ENCODE measurements at regions not wholly inside any gene's neighbourhood (a gene's known extent, or its start where the extent isn't known, plus 50 kb on each side); places are given as distances from the start of the nearest gene placed in this dataset.

DNA sequence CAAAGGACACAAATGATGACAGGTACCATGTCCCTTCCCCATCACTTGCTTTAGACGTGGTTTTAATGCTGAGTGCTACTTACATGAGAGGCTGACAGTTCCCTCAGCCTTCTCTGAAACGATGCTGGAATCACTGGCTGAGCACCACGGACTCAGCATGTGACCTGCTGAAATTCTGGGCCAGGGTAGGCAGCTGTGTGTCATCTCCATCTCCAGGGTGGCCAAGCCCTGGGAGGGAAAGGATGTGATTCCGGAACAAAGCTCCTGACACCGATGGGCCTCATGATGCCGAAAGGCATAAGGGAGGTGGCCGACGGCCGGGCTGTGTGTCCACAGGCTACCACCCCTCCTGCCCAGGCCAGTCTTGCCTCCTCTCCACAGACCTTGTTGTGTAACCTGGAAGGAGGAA is 184.3 kb upstream of the CST7 start:
- no CpG with 5 or more reads among the region's 9 CpGs for WGBS, 2 donors (ENCODE audit: extremely low coverage in 2 of 2, insufficient read length in 2 of 2, insufficient replicate concordance in 1 of 2)
- Histone ChIP-seq H3K9me3 (replicated peaks in 1 of 2; ENCODE audit: control insufficient read depth in 2 of 2, insufficient read depth in 1 of 2, low read depth in 1 of 2, low read length in 2 of 2) (peaks cover 0 to 3% of the 10 kb centered on the region in 2 donors), H2BK15ac (ENCODE audit: low read length) (no peak overlapping the region), H3K14ac (ENCODE audit: low read length) (no peak overlapping the region), H3K4me2 (ENCODE audit: insufficient read depth, low read length, poor library complexity, severe bottlenecking) (no peak overlapping the region), H3K23ac (ENCODE audit: low read depth, low read length, poor library complexity) (no peak overlapping the region), H3K27ac (replicated peaks; ENCODE audit: low read length) (no peak overlapping the region), H3K4me3 (ENCODE audit: low read length in 2 of 2) (no peak overlapping the region), H3K79me1 (ENCODE audit: low read depth, low read length) (peaks cover 1% of the 10 kb centered on the region), H3K27me3 (ENCODE audit: control insufficient read depth in 3 of 3, insufficient read depth in 3 of 3, low read depth in 1 of 3, low read length in 3 of 3) (peaks cover 0 to 4% (median 0%) of the 10 kb centered on the region in 3 experiments), H3K9ac (ENCODE audit: low read depth, low read length, poor library complexity) (no peak overlapping the region), H3K36me3 (replicated peaks in 1 of 2; ENCODE audit: control insufficient read depth in 2 of 2, insufficient read depth in 2 of 2, low read length in 2 of 2) (no peaks in the 10 kb centered on the region), H3K4me1 (ENCODE audit: control insufficient read depth in 2 of 2, insufficient read depth in 1 of 2, low read depth in 1 of 2, low read length in 2 of 2) (peaks cover 0 to 6% of the 10 kb centered on the region in 2 donors), H4K91ac (ENCODE audit: low read depth, low read length, poor library complexity) (no peak overlapping the region), H2BK12ac (ENCODE audit: low read length) (no peak overlapping the region), H2BK5ac (ENCODE audit: low read length) (no peak overlapping the region), H3K4ac (ENCODE audit: low read length) (no peak overlapping the region), H2AFZ (ENCODE audit: low read length) (no peak overlapping the region), H2BK120ac (ENCODE audit: low read depth, low read length) (no peak overlapping the region), H3K18ac (ENCODE audit: low read length) (peak overlapping the region; percentile 67), H4K8ac (ENCODE audit: low read depth, low read length) (no peak overlapping the region), H2AK5ac (ENCODE audit: low read depth, low read length) (no peak overlapping the region)
- DNase-seq (ENCODE audit: low spot score) = no peak

DNA sequence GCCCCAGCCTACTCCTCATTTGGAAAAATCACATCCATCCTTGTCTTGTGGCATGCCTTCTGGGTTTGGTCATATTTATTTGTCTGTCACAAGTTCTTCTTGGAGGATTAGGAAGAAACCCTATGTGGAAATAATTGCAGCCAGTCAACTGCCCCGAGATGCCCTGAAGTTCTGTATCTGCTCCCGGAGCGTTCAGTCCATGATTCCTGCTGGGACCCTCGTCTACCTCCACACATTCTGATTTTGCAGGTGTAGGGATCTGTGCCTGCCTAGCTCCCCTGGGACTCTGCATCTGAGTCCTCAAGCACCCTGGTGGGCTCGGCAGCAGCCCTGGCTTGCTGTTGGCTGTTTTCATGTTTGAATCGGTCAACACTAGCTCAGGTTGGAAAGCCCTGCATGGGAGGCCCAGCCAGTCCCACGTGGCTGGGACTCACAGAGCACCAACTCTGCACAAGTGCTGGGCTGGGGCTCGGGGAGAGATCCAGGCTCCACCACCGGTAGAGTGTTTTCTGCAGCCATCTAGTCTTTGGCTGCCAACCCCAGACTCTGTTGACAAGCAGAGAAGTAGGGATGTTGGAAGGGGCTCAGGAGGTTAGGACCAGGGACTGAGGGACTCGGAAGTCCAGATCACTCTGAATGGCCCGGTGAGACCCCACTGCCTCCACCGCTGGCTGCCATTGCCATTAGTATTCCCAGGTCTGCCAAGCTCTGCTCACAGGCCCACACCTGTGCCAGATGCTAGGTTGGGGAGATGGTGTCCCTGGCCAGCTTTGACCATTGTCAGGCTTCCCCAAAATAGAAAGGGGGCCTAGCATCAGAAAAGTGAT is 183.5 kb upstream of the CST7 start:
- Histone ChIP-seq H3K9ac (ENCODE audit: low read depth, low read length, poor library complexity) (no peak overlapping the region), H3K4me2 (ENCODE audit: insufficient read depth, low read length, poor library complexity, severe bottlenecking) (no peak overlapping the region), H3K4me1 (ENCODE audit: control insufficient read depth in 2 of 2, insufficient read depth in 1 of 2, low read depth in 1 of 2, low read length in 2 of 2) (peaks cover 0 to 6% of the 10 kb centered on the region in 2 donors), H4K8ac (ENCODE audit: low read depth, low read length) (no peak overlapping the region), H2BK120ac (ENCODE audit: low read depth, low read length) (no peak overlapping the region), H3K36me3 (replicated peaks in 1 of 2; ENCODE audit: control insufficient read depth in 2 of 2, insufficient read depth in 2 of 2, low read length in 2 of 2) (no peaks in the 10 kb centered on the region), H3K23ac (ENCODE audit: low read depth, low read length, poor library complexity) (no peak overlapping the region), H3K4me3 (ENCODE audit: low read length in 2 of 2) (no peak overlapping the region), H3K9me3 (replicated peaks in 1 of 2; ENCODE audit: control insufficient read depth in 2 of 2, insufficient read depth in 1 of 2, low read depth in 1 of 2, low read length in 2 of 2) (peaks cover 0 to 3% of the 10 kb centered on the region in 2 donors), H3K27me3 (ENCODE audit: control insufficient read depth in 3 of 3, insufficient read depth in 3 of 3, low read depth in 1 of 3, low read length in 3 of 3) (peaks cover 0 to 4% (median 0%) of the 10 kb centered on the region in 3 experiments), H3K27ac (replicated peaks; ENCODE audit: low read length) (no peak overlapping the region), H2AK5ac (ENCODE audit: low read depth, low read length) (no peak overlapping the region), H2BK15ac (ENCODE audit: low read length) (no peak overlapping the region), H3K79me1 (ENCODE audit: low read depth, low read length) (peaks cover 1% of the 10 kb centered on the region), H2BK5ac (ENCODE audit: low read length) (no peak overlapping the region), H2AFZ (ENCODE audit: low read length) (no peak overlapping the region), H4K91ac (ENCODE audit: low read depth, low read length, poor library complexity) (no peak overlapping the region), H3K14ac (ENCODE audit: low read length) (no peak overlapping the region), H3K18ac (ENCODE audit: low read length) (no peak overlapping the region), H3K4ac (ENCODE audit: low read length) (no peak overlapping the region), H2BK12ac (ENCODE audit: low read length) (no peak overlapping the region)
- no peak for DNase-seq (ENCODE audit: low spot score)
- no CpG with 5 or more reads among the region's 12 CpGs for WGBS, 2 donors (ENCODE audit: extremely low coverage in 2 of 2, insufficient read length in 2 of 2, insufficient replicate concordance in 1 of 2)

DNA sequence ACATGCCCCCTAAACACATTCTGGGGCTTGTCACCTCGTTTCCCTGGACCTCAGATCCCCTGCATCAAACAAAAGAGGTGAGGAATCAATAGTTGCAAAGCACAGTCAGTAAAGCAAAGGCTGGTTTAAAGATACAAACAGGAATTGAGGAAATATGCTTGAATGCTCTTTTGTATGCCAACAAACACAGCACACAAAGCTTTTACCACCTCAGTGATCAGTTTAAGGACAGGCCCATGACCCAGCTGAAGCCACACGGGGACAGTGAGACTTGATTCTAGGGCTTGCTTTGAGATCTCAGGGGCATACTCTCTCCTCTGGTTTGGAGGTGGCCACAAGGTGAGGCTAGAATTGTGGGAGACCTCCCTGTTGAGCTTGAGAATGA is 182.9 kb upstream of the CST7 start:
- H2BK5ac ChIP-seq (ENCODE audit: low read length) = no peak overlapping the region
- H3K36me3 ChIP-seq (replicated peaks in 1 of 2; ENCODE audit: control insufficient read depth in 2 of 2, insufficient read depth in 2 of 2, low read length in 2 of 2) = no peaks in the 10 kb centered on the region
- H3K27ac ChIP-seq (replicated peaks; ENCODE audit: low read length) = no peak overlapping the region
- H2AFZ ChIP-seq (ENCODE audit: low read length) = no peak overlapping the region
- no peak overlapping the region for H2AK5ac ChIP-seq (ENCODE audit: low read depth, low read length)
- no peak overlapping the region for H3K4ac ChIP-seq (ENCODE audit: low read length)
- H3K4me1 ChIP-seq (ENCODE audit: control insufficient read depth in 2 of 2, insufficient read depth in 1 of 2, low read depth in 1 of 2, low read length in 2 of 2) = peaks cover 0 to 6% of the 10 kb centered on the region in 2 donors
- no peak overlapping the region for H3K14ac ChIP-seq (ENCODE audit: low read length)
- no peak overlapping the region for H3K4me3 ChIP-seq (ENCODE audit: low read length in 2 of 2)
- no peak overlapping the region for H3K9ac ChIP-seq (ENCODE audit: low read depth, low read length, poor library complexity)
- no peak overlapping the region for H3K23ac ChIP-seq (ENCODE audit: low read depth, low read length, poor library complexity)
- peaks cover 1% of the 10 kb centered on the region for H3K79me1 ChIP-seq (ENCODE audit: low read depth, low read length)
- H3K4me2 ChIP-seq (ENCODE audit: insufficient read depth, low read length, poor library complexity, severe bottlenecking) = no peak overlapping the region
- no peak overlapping the region for H2BK120ac ChIP-seq (ENCODE audit: low read depth, low read length)
- H2BK15ac ChIP-seq (ENCODE audit: low read length) = no peak overlapping the region
- H3K18ac ChIP-seq (ENCODE audit: low read length) = no peak overlapping the region
- no peak overlapping the region for H4K91ac ChIP-seq (ENCODE audit: low read depth, low read length, poor library complexity)
- no peak overlapping the region for H2BK12ac ChIP-seq (ENCODE audit: low read length)
- H3K9me3 ChIP-seq (replicated peaks in 1 of 2; ENCODE audit: control insufficient read depth in 2 of 2, insufficient read depth in 1 of 2, low read depth in 1 of 2, low read length in 2 of 2) = peaks cover 0 to 3% of the 10 kb centered on the region in 2 donors
- no peak for DNase-seq (ENCODE audit: low spot score)
- no CpG with 5 or more reads among the region's 2 CpGs for WGBS, 2 donors (ENCODE audit: extremely low coverage in 2 of 2, insufficient read length in 2 of 2, insufficient replicate concordance in 1 of 2)
- peaks cover 0 to 5% (median 0%) of the 10 kb centered on the region in 3 experiments for H3K27me3 ChIP-seq (ENCODE audit: control insufficient read depth in 3 of 3, insufficient read depth in 3 of 3, low read depth in 1 of 3, low read length in 3 of 3)
- no peak overlapping the region for H4K8ac ChIP-seq (ENCODE audit: low read depth, low read length)

- Histone ChIP-seq H3K27ac (replicated peaks; ENCODE audit: low read length) (no peak overlapping the region), H3K27me3 (ENCODE audit: control insufficient read depth in 3 of 3, insufficient read depth in 3 of 3, low read depth in 1 of 3, low read length in 3 of 3) (peaks cover 0 to 8% (median 0%) of the 10 kb centered on the region in 3 experiments), H2BK15ac (ENCODE audit: low read length) (peak overlapping the region; percentile 11), H3K23ac (ENCODE audit: low read depth, low read length, poor library complexity) (no peak overlapping the region), H2BK5ac (ENCODE audit: low read length) (no peak overlapping the region), H3K79me1 (ENCODE audit: low read depth, low read length) (peaks cover 1% of the 10 kb centered on the region), H3K4me1 (ENCODE audit: control insufficient read depth in 2 of 2, insufficient read depth in 1 of 2, low read depth in 1 of 2, low read length in 2 of 2) (peaks cover 0 to 6% of the 10 kb centered on the region in 2 donors), H2AK5ac (ENCODE audit: low read depth, low read length) (peak overlapping the region; percentile 71), H2BK120ac (ENCODE audit: low read depth, low read length) (no peak overlapping the region), H4K8ac (ENCODE audit: low read depth, low read length) (no peak overlapping the region), H3K14ac (ENCODE audit: low read length) (no peak overlapping the region), H3K18ac (ENCODE audit: low read length) (peak overlapping the region; percentile 67), H4K91ac (ENCODE audit: low read depth, low read length, poor library complexity) (no peak overlapping the region), H3K4me2 (ENCODE audit: insufficient read depth, low read length, poor library complexity, severe bottlenecking) (no peak overlapping the region), H3K4ac (ENCODE audit: low read length) (no peak overlapping the region), H3K4me3 (ENCODE audit: low read length in 2 of 2) (no peak overlapping the region), H2BK12ac (ENCODE audit: low read length) (no peak overlapping the region), H2AFZ (ENCODE audit: low read length) (no peak overlapping the region), H3K9me3 (replicated peaks in 1 of 2; ENCODE audit: control insufficient read depth in 2 of 2, insufficient read depth in 1 of 2, low read depth in 1 of 2, low read length in 2 of 2) (peaks cover 0 to 3% of the 10 kb centered on the region in 2 donors), H3K9ac (ENCODE audit: low read depth, low read length, poor library complexity) (no peak overlapping the region), H3K36me3 (replicated peaks in 1 of 2; ENCODE audit: control insufficient read depth in 2 of 2, insufficient read depth in 2 of 2, low read length in 2 of 2) (no peaks in the 10 kb centered on the region)
- DNase-seq (ENCODE audit: low spot score) = no peak
- no CpG with 5 or more reads among the region's 7 CpGs for WGBS, 2 donors (ENCODE audit: extremely low coverage in 2 of 2, insufficient read length in 2 of 2, insufficient replicate concordance in 1 of 2)
Observed at GRCh38 chr20:24766826-24767622, 182.0 kb upstream of the CST7 start.
